T-cell (primary cell): ENCODE measurements at regions not wholly inside any gene's neighbourhood (a gene's known extent, or its start where the extent isn't known, plus 50 kb on each side); places are given as distances from the start of the nearest gene placed in this dataset.
"Not testable (repeated sequence)": the region's sequence is repeated elsewhere in the genome, so short reads cannot be mapped to it uniquely, and the experiment has no call there.

ENCODE experiments used
- ATAC-seq, 4 experiments: fragments of 200-7000 bp in 3 of 4; fragments of 150-1000 bp in 1 of 4; cut with Tn5 transposase; replicated peaks in 1 of 4; 1 replicate in 3 of 4; 2 replicates in 1 of 4; pipeline ENCODE4 v1.10.0; 2021; ENCODE audit warnings: moderate library complexity in 3 of 4, mild to moderate bottlenecking in 2 of 4, moderate number of reproducible peaks in 1 of 4
- CTCF ChIA-PET, 2 donors: fragments of 300-600 bp; sonication (Branson Sonifier 250); formaldehyde crosslinking; loops; one replicate each; lab custom pipeline; 2022; ENCODE audit warnings: antibody characterized with exemption in 2 of 2; lab: Charles Lee
- POLR2A ChIA-PET, 2 donors: fragments of 300-600 bp; sonication (Branson Sonifier 250); formaldehyde crosslinking; loops; one replicate each; lab custom pipeline; 2022; ENCODE audit warnings: antibody characterized with exemption in 2 of 2; lab: Charles Lee
- DNase-seq, 35 experiments: peaks; one replicate each; pipeline versions ENCODE4 v3.0.0 to v3.0.0-alpha.2; 2013 to 2023
- H3K27ac ChIP-seq: one replicate; pipeline ENCODE4 v1.5.1; 2013; ENCODE audit warnings: low read length
- H3K27me3 ChIP-seq, 2 experiments: replicated peaks in 1 of 2; 1 replicate in 1 of 2; 2 replicates in 1 of 2; pipeline versions ENCODE4 v1.6.1 to v1.7.0; 2013; ENCODE audit warnings: low read length in 1 of 2, mixed read lengths in 1 of 2; ENCODE audit not compliant: control insufficient read depth in 2 of 2, insufficient read depth in 2 of 2; ENCODE audit errors: extremely low read depth in 1 of 2
- H3K36me3 ChIP-seq, 2 donors: 1 replicate in 1 of 2; 2 replicates in 1 of 2; pipeline versions ENCODE4 v1.6.1 to v1.7.0; 2013; ENCODE audit warnings: low read length in 1 of 2; ENCODE audit not compliant: control insufficient read depth in 2 of 2, insufficient read depth in 1 of 2; ENCODE audit errors: extremely low read depth in 1 of 2
- H3K4me1 ChIP-seq, 2 experiments: 1 replicate in 1 of 2; 2 replicates in 1 of 2; pipeline versions ENCODE4 v1.6.1 to v1.7.0; 2013; ENCODE audit warnings: low read length in 2 of 2, mixed read lengths in 1 of 2; ENCODE audit not compliant: insufficient read depth in 2 of 2, control insufficient read depth in 1 of 2; ENCODE audit errors: extremely low read depth in 1 of 2
- H3K4me3 ChIP-seq, 2 donors: 1 replicate in 1 of 2; 2 replicates in 1 of 2; pipeline versions ENCODE4 v1.5.1 to v1.7.0; 2013; ENCODE audit warnings: mild to moderate bottlenecking in 2 of 2, low read length in 1 of 2, moderate library complexity in 1 of 2; ENCODE audit not compliant: control insufficient read depth in 1 of 2; ENCODE audit errors: extremely low read depth in 1 of 2
- H3K9me3 ChIP-seq: 2 replicates; pipeline ENCODE4 v1.7.0; 2013
- H3K27ac Mint-ChIP-seq, 2 donors: one replicate each; pipeline ENCODE4 v1.8.0; 2020 to 2021; ENCODE audit warnings: mild to moderate bottlenecking in 2 of 2, mixed read lengths in 2 of 2
- H3K27me3 Mint-ChIP-seq, 2 donors: one replicate each; pipeline ENCODE4 v1.8.0; 2021 to 2022; ENCODE audit warnings: mixed read lengths in 2 of 2
- H3K36me3 Mint-ChIP-seq: one replicate; pipeline ENCODE4 v1.8.0; 2021; ENCODE audit warnings: mixed read lengths
- H3K4me1 Mint-ChIP-seq, 3 donors: one replicate each; pipeline ENCODE4 v1.8.0; 2020 to 2022; ENCODE audit warnings: mixed read lengths in 3 of 3, mild to moderate bottlenecking in 1 of 3
- H3K4me3 Mint-ChIP-seq, 3 donors: one replicate each; pipeline ENCODE4 v1.8.0; 2020 to 2022; ENCODE audit warnings: mild to moderate bottlenecking in 3 of 3, mixed read lengths in 3 of 3, moderate library complexity in 3 of 3
- H3K9me3 Mint-ChIP-seq, 3 donors: one replicate each; pipeline ENCODE4 v1.8.0; 2020 to 2022; ENCODE audit warnings: mixed read lengths in 3 of 3
- WGBS: methylation state at CpG from one replicate; pipeline ENCODE4 v1.1.5; 2013; ENCODE audit warnings: missing lambda C conversion rate; ENCODE audit not compliant: insufficient coverage; 5-methylcytosine and 5-hydroxymethylcytosine counted together

- H3K4me3 ChIP-seq, H3K36me3 ChIP-seq, H3K4me1 ChIP-seq, H3K9me3 Mint-ChIP-seq, H3K27ac Mint-ChIP-seq, POLR2A ChIA-PET, ATAC-seq, H3K27ac ChIP-seq, H3K4me1 Mint-ChIP-seq, DNase-seq, H3K4me3 Mint-ChIP-seq, H3K27me3 ChIP-seq, H3K9me3 ChIP-seq, H3K27me3 Mint-ChIP-seq, H3K36me3 Mint-ChIP-seq: not testable (repeated sequence)
- no CpG with 5 or more reads among the region's 7 CpGs for WGBS
- CTCF ChIA-PET: interaction anchor here in 1 of 2 donors (0.6 kb wide), 1 partner anchor 362 kb away, joined by 5 read pairs; no protein-coding TSS in a partner anchor
Observed at GRCh38 chr2:101645886-101646285, 51.6 kb upstream of the MAP4K4 start.

GRCh38 chr2:101644842-101645383 is 52.6 kb upstream of the MAP4K4 start:
- ChIA-PET CTCF (interaction anchor here in 1 of 2 donors (0.7 kb wide), 1 partner anchor 369 kb away, joined by 4 read pairs; no protein-coding TSS in a partner anchor), POLR2A (interaction anchor here in 1 of 2 donors (0.5 to 0.6 kb wide), 2 partner anchors 76 to 93 kb away, joined by 6 to 8 read pairs; no protein-coding TSS in a partner anchor)
- Mint-ChIP-seq H3K27ac (no peak overlapping the region), H3K4me3 (no peak overlapping the region), H3K36me3 (no peaks in the 10 kb centered on the region), H3K27me3 (no peaks in the 10 kb centered on the region), H3K9me3 (no peaks in the 10 kb centered on the region), H3K4me1 (no peaks in the 10 kb centered on the region)
- 100% methylated on average over 1 of the region's 1 CpG for WGBS
- no peak overlapping the region for H3K27ac ChIP-seq
- no peaks in the 10 kb centered on the region for H3K4me1 ChIP-seq
- no peak overlapping the region for H3K4me3 ChIP-seq
- no peaks in the 10 kb centered on the region for H3K27me3 ChIP-seq
- no peaks in the 10 kb centered on the region for H3K9me3 ChIP-seq
- ATAC-seq: no peak
- H3K36me3 ChIP-seq: no peaks in the 10 kb centered on the region
- no peak for DNase-seq

DNA sequence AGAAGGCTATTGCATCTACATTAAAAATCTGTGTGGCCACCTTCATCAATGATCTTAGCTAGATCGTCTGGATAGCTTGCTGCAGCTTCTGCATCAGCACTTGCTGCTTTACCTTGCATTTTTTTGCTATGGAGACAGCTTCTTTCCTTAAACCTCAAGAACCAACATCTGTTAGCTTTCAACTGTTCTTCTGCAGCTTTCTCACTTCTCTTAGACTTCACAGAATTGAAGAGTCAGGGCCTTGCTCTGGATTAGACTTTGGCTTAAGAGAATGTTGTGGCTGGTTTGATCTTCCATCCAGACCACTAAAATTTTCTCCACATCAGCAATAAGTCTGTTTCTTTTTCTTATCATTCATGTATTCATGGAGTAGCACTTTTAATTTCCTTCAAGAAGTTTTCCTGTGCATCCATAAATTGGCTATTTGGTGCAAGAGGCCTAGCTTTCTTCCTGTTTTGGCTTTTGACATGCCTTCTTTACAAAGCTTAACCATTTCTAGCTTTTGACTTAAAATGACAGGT is 54.4 kb upstream of the MAP4K4 start:
- Mint-ChIP-seq H3K4me1 (no peaks in the 10 kb centered on the region), H3K27ac (no peak overlapping the region), H3K4me3 (no peak overlapping the region), H3K27me3 (no peaks in the 10 kb centered on the region), H3K9me3 (no peaks in the 10 kb centered on the region), H3K36me3 (no peaks in the 10 kb centered on the region)
- CTCF ChIA-PET: no interaction called here
- H3K27me3 ChIP-seq: no peaks in the 10 kb centered on the region
- H3K4me3 ChIP-seq: no peak overlapping the region
- POLR2A ChIA-PET: interaction anchor here in 1 of 2 donors (0.7 kb wide), 1 partner anchor 282 kb away, joined by 3 read pairs; no protein-coding TSS in a partner anchor
- no peaks in the 10 kb centered on the region for H3K9me3 ChIP-seq
- no peak for ATAC-seq
- H3K27ac ChIP-seq: no peak overlapping the region
- 92% methylated on average over 1 of the region's 1 CpG for WGBS
- no peaks in the 10 kb centered on the region for H3K4me1 ChIP-seq
- DNase-seq: no peak
- no peaks in the 10 kb centered on the region for H3K36me3 ChIP-seq

DNA sequence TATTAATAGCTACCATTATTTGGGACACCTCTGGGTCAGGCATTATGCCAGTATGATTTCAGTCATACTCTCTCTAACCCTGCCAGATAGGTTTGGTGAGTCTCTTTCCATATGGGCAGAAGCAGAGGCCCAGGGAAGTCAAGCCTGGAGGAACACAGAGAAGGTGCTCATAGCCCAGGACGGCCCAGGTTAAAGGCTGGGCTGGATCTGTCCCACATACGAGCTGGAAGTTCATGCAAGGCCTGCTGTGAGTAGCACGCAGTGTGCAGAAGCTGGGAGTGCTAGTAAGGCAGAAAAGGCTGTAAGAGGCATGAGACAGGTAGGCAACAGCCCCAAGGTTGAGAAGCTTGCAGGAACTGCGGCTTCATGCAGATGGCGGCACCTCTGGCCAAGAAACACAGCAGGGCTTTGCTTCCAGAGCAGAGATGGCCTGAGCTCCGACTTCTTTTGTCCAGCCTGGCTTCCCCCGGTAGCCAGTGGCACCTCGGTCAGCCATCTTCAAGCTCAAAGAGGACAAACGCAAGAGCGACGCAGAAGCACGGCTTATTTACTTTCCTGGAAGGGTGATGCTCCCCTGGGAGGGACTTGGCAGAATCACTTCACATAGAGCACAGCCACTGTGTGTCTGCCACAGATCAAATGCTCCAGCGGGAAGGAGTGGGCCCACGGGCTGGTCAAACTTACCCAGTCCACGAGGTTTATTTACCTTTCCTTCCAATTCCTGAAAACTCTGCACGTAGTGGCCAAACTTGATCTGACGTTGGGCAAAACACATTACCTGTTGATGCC is 58.5 kb upstream of the MAP4K4 start:
- ATAC-seq (no peak), DNase-seq (no peak)
- Histone ChIP-seq H3K27me3 (no peaks in the 10 kb centered on the region), H3K9me3 (no peaks in the 10 kb centered on the region), H3K4me3 (no peak overlapping the region), H3K36me3 (no peaks in the 10 kb centered on the region), H3K4me1 (no peaks in the 10 kb centered on the region), H3K27ac (no peak overlapping the region)
- H3K27me3 Mint-ChIP-seq: no peaks in the 10 kb centered on the region
- POLR2A ChIA-PET: no interaction called here
- 91% methylated on average over 17 of the region's 17 CpGs for WGBS
- no peaks in the 10 kb centered on the region for H3K9me3 Mint-ChIP-seq
- CTCF ChIA-PET: no interaction called here
- no peak overlapping the region for H3K4me3 Mint-ChIP-seq
- H3K4me1 Mint-ChIP-seq: no peaks in the 10 kb centered on the region
- no peak overlapping the region for H3K27ac Mint-ChIP-seq
- H3K36me3 Mint-ChIP-seq: no peaks in the 10 kb centered on the region

GRCh38 chr2:101638181-101638711 is 59.3 kb upstream of the MAP4K4 start:
- 91% methylated on average over 7 of the region's 12 CpGs for WGBS
- no peaks in the 10 kb centered on the region for H3K4me1 ChIP-seq
- H3K36me3 ChIP-seq: no peaks in the 10 kb centered on the region
- H3K27ac ChIP-seq: no peak overlapping the region
- POLR2A ChIA-PET: no interaction called here
- H3K27me3 ChIP-seq: no peaks in the 10 kb centered on the region
- no peaks in the 10 kb centered on the region for H3K4me1 Mint-ChIP-seq
- H3K27me3 Mint-ChIP-seq: no peaks in the 10 kb centered on the region
- H3K36me3 Mint-ChIP-seq: no peaks in the 10 kb centered on the region
- no peaks in the 10 kb centered on the region for H3K9me3 Mint-ChIP-seq
- no peak overlapping the region for H3K4me3 ChIP-seq
- H3K9me3 ChIP-seq: no peaks in the 10 kb centered on the region
- CTCF ChIA-PET: no interaction called here
- H3K27ac Mint-ChIP-seq: no peak overlapping the region
- no peak for ATAC-seq
- no peak for DNase-seq
- no peak overlapping the region for H3K4me3 Mint-ChIP-seq

GRCh38 chr2:101630224-101630949 is 67.1 kb upstream of the MAP4K4 start:
- DNase-seq: no peak
- no peaks in the 10 kb centered on the region for H3K36me3 ChIP-seq
- H3K27ac ChIP-seq: no peak overlapping the region
- H3K4me3 ChIP-seq: no peak overlapping the region
- no peaks in the 10 kb centered on the region for H3K9me3 ChIP-seq
- H3K27me3 ChIP-seq: no peaks in the 10 kb centered on the region
- H3K27ac Mint-ChIP-seq: no peak overlapping the region
- no peak for ATAC-seq
- no peaks in the 10 kb centered on the region for H3K27me3 Mint-ChIP-seq
- WGBS: 91% methylated on average over 14 of the region's 18 CpGs
- H3K4me1 ChIP-seq: no peaks in the 10 kb centered on the region
- POLR2A ChIA-PET: no interaction called here
- peaks cover 0 to 3% (median 3%) of the 10 kb centered on the region in 3 donors for H3K4me1 Mint-ChIP-seq
- H3K36me3 Mint-ChIP-seq: no peaks in the 10 kb centered on the region
- no peaks in the 10 kb centered on the region for H3K9me3 Mint-ChIP-seq
- CTCF ChIA-PET: no interaction called here
- H3K4me3 Mint-ChIP-seq: no peak overlapping the region
